Activated gamma-delta T cell (primary cell): ENCODE measurements at regions not wholly inside any gene's neighbourhood (a gene's known extent, or its start where the extent isn't known, plus 50 kb on each side); places are given as distances from the start of the nearest gene placed in this dataset.

ENCODE experiments used
- DNase-seq: peaks from one replicate; lab custom pipeline; 2025; lab: John Stamatoyannopoulos, UW

GRCh38 chr7:52705768-52706167, 329.7 kb upstream of the POM121L12 start:
- DNase-seq = no peak

GRCh38 chr7:52700349-52700748, 335.1 kb upstream of the POM121L12 start:
- no peak for DNase-seq

GRCh38 chr7:52695973-52696595, 339.3 kb upstream of the POM121L12 start:
- DNase-seq = no peak

- DNase-seq = no peak
Measured at GRCh38 chr7:52691257-52691656, 344.2 kb upstream of the POM121L12 start.

- no peak for DNase-seq
Measured at GRCh38 chr7:52689912-52690311, 345.5 kb upstream of the POM121L12 start.

- no peak for DNase-seq
Measured at GRCh38 chr7:52685333-52685732, 350.1 kb upstream of the POM121L12 start.

GRCh38 chr7:52684388-52684787, 351.0 kb upstream of the POM121L12 start:
- DNase-seq = no peak

GRCh38 chr7:52682993-52683392, 352.4 kb upstream of the POM121L12 start:
- no peak for DNase-seq

- no peak for DNase-seq
Measured at GRCh38 chr7:52670608-52671225, 364.7 kb upstream of the POM121L12 start.

GRCh38 chr7:52669031-52669430, 366.4 kb upstream of the POM121L12 start:
- no peak for DNase-seq

GRCh38 chr7:52668435-52668834, 367.0 kb upstream of the POM121L12 start:
- no peak for DNase-seq

- DNase-seq = no peak
Measured at GRCh38 chr7:52659178-52659577, 376.3 kb upstream of the POM121L12 start.

GRCh38 chr7:52656098-52656497, 379.3 kb upstream of the POM121L12 start:
- no peak for DNase-seq

- no peak for DNase-seq
Measured at GRCh38 chr7:52652621-52653020, 382.8 kb upstream of the POM121L12 start.

GRCh38 chr7:52648872-52649271, 386.6 kb upstream of the POM121L12 start:
- DNase-seq = no peak

GRCh38 chr7:52647046-52647445, 388.4 kb upstream of the POM121L12 start:
- no peak for DNase-seq

- DNase-seq = no peak
Measured at GRCh38 chr7:52639981-52640380, 395.5 kb upstream of the POM121L12 start.

- DNase-seq = no peak
Measured at GRCh38 chr7:52639126-52639525, 396.3 kb upstream of the POM121L12 start.

- DNase-seq = no peak
Measured at GRCh38 chr7:52635021-52635420, 400.4 kb upstream of the POM121L12 start.

- DNase-seq = no peak
Measured at GRCh38 chr7:52620849-52621248, 414.6 kb upstream of the POM121L12 start.

- no peak for DNase-seq
Measured at GRCh38 chr7:52616552-52616951, 418.9 kb upstream of the POM121L12 start.

- DNase-seq = no peak
Measured at GRCh38 chr7:52615021-52615695, 420.3 kb upstream of the POM121L12 start.

GRCh38 chr7:52609511-52609910, 425.9 kb upstream of the POM121L12 start:
- DNase-seq = no peak
